Peyer's patch (tissue), 4 donors: ENCODE measurements at regions not wholly inside any gene's neighbourhood (a gene's known extent, or its start where the extent isn't known, plus 50 kb on each side); places are given as distances from the start of the nearest gene placed in this dataset.

ENCODE experiments used
- DNase-seq, 3 donors: peaks; one replicate each; pipeline ENCODE4 v3.0.0-alpha.2; 2017 to 2019
- H3K27ac ChIP-seq, 4 donors: fragments of 200-600 bp; sonication (generic); one replicate each; pipeline ENCODE4 v1.5.1; 2016 to 2019
- H3K27me3 ChIP-seq, 2 donors: fragments of 200-600 bp; sonication (generic); one replicate each; pipeline ENCODE4 v1.5.1; 2019
- H3K36me3 ChIP-seq, 3 donors: fragments of 200-600 bp; sonication (generic); one replicate each; pipeline ENCODE4 v1.5.1; 2016 to 2019
- H3K4me1 ChIP-seq, 4 donors: fragments of 200-600 bp; sonication (generic); one replicate each; pipeline ENCODE4 v1.5.1; 2016 to 2019
- H3K4me3 ChIP-seq, 4 donors: fragments of 200-600 bp; sonication (generic); 1 replicate in 3 of 4; 2 replicates in 1 of 4; pipeline ENCODE4 v1.5.1; 2016 to 2019; ENCODE audit warnings: mild to moderate bottlenecking in 1 of 4
- H3K9me3 ChIP-seq, 4 donors: fragments of 200-600 bp; sonication (generic); one replicate each; pipeline ENCODE4 v1.5.1; 2016 to 2019; ENCODE audit warnings: mild to moderate bottlenecking in 1 of 4
- CTCF ChIP-seq, 6 experiments: fragments of 450-650 bp in 4 of 6; fragments of 200-600 bp in 2 of 6; sonication (generic) in 1 of 6; IDR thresholded peaks; one replicate each; pipeline ENCODE4 v1.5.1; 2017 to 2019; ENCODE audit warnings: antibody characterized with exemption in 6 of 6, mild to moderate bottlenecking in 3 of 6, moderate library complexity in 1 of 6
- POLR2A ChIP-seq, 2 donors: fragments of 450-650 bp; IDR thresholded peaks; one replicate each; pipeline ENCODE4 v1.5.1; 2017; ENCODE audit warnings: antibody characterized with exemption in 2 of 2, mild to moderate bottlenecking in 2 of 2, moderate library complexity in 2 of 2

GRCh38 chr5:145682197-145682899, 152.8 kb downstream of the PRELID2 start:
- no peaks in the 10 kb centered on the region for H3K9me3 ChIP-seq
- no peak for DNase-seq
- no peak overlapping the region for H3K27ac ChIP-seq
- H3K4me1 ChIP-seq = no peaks in the 10 kb centered on the region
- no peak overlapping the region for H3K4me3 ChIP-seq
- TF ChIP-seq CTCF (IDR thresholded peaks at IDR 0.05) (no peak), POLR2A (IDR thresholded peaks at IDR 0.05) (no peak)
- H3K36me3 ChIP-seq = no peaks in the 10 kb centered on the region
- H3K27me3 ChIP-seq = no peaks in the 10 kb centered on the region

GRCh38 chr5:145681686-145682085, 153.5 kb downstream of the PRELID2 start:
- no peaks in the 10 kb centered on the region for H3K36me3 ChIP-seq
- peak in 1 of 3 donors; percentile 69 for DNase-seq
- H3K9me3 ChIP-seq = no peaks in the 10 kb centered on the region
- H3K4me1 ChIP-seq = no peaks in the 10 kb centered on the region
- no peak overlapping the region for H3K4me3 ChIP-seq
- H3K27me3 ChIP-seq = no peaks in the 10 kb centered on the region
- no peak overlapping the region for H3K27ac ChIP-seq
- TF ChIP-seq POLR2A (IDR thresholded peaks at IDR 0.05) = no peak
- peak in 4 of 6 experiments; percentile 47 to 82 (median 78) for TF ChIP-seq CTCF (IDR thresholded peaks at IDR 0.05)

GRCh38 chr5:145681216-145681615, 153.9 kb downstream of the PRELID2 start:
- no peaks in the 10 kb centered on the region for H3K4me1 ChIP-seq
- no peaks in the 10 kb centered on the region for H3K27me3 ChIP-seq
- H3K9me3 ChIP-seq = no peaks in the 10 kb centered on the region
- H3K27ac ChIP-seq = no peak overlapping the region
- no peak for TF ChIP-seq CTCF (IDR thresholded peaks at IDR 0.05)
- H3K36me3 ChIP-seq = no peaks in the 10 kb centered on the region
- DNase-seq = no peak
- no peak overlapping the region for H3K4me3 ChIP-seq

- no peak overlapping the region for H3K27ac ChIP-seq
- no peaks in the 10 kb centered on the region for H3K9me3 ChIP-seq
- TF ChIP-seq POLR2A (IDR thresholded peaks at IDR 0.05) (no peak), CTCF (IDR thresholded peaks at IDR 0.05) (no peak)
- no peaks in the 10 kb centered on the region for H3K4me1 ChIP-seq
- H3K4me3 ChIP-seq = no peak overlapping the region
- H3K27me3 ChIP-seq = no peaks in the 10 kb centered on the region
- no peaks in the 10 kb centered on the region for H3K36me3 ChIP-seq
- DNase-seq = no peak
Measured at GRCh38 chr5:145680767-145681166, 154.4 kb downstream of the PRELID2 start.

GRCh38 chr5:145680169-145680568, 155.0 kb downstream of the PRELID2 start:
- H3K4me3 ChIP-seq = no peak overlapping the region
- H3K27me3 ChIP-seq = no peaks in the 10 kb centered on the region
- H3K4me1 ChIP-seq = no peaks in the 10 kb centered on the region
- TF ChIP-seq POLR2A (IDR thresholded peaks at IDR 0.05) = no peak
- TF ChIP-seq CTCF (IDR thresholded peaks at IDR 0.05) = peak in 1 of 6 experiments; percentile 10
- H3K27ac ChIP-seq = no peak overlapping the region
- H3K36me3 ChIP-seq = no peaks in the 10 kb centered on the region
- no peak for DNase-seq
- no peaks in the 10 kb centered on the region for H3K9me3 ChIP-seq

- no peak overlapping the region for H3K27ac ChIP-seq
- TF ChIP-seq CTCF (IDR thresholded peaks at IDR 0.05) (no peak), POLR2A (IDR thresholded peaks at IDR 0.05) (no peak)
- no peak overlapping the region for H3K4me3 ChIP-seq
- no peaks in the 10 kb centered on the region for H3K36me3 ChIP-seq
- H3K4me1 ChIP-seq = no peaks in the 10 kb centered on the region
- no peaks in the 10 kb centered on the region for H3K9me3 ChIP-seq
- DNase-seq = no peak
- no peaks in the 10 kb centered on the region for H3K27me3 ChIP-seq
Measured at GRCh38 chr5:145678255-145678654, 156.9 kb downstream of the PRELID2 start.
